Hepatocyte (in vitro differentiated cells): ENCODE measurements at regions not wholly inside any gene's neighbourhood (a gene's known extent, or its start where the extent isn't known, plus 50 kb on each side); places are given as distances from the start of the nearest gene placed in this dataset.

ENCODE experiments used
- DNase-seq: peaks from one replicate; pipeline ENCODE4 v3.0.0-alpha.2; 2016; ENCODE audit warnings: low spot score
- H2AFZ ChIP-seq: fragments of 200-600 bp; sonication (generic); 2 replicates; pipeline ENCODE4 v1.6.0; 2016; ENCODE audit warnings: antibody characterized with exemption, mild to moderate bottlenecking
- H3K27ac ChIP-seq: fragments of 200-600 bp; sonication (generic); 2 replicates; pipeline ENCODE4 v1.5.1; 2016; ENCODE audit warnings: mild to moderate bottlenecking
- H3K27me3 ChIP-seq: fragments of 200-600 bp; sonication (generic); 2 replicates; pipeline ENCODE4 v1.6.1; 2016
- H3K36me3 ChIP-seq: fragments of 200-600 bp; sonication (generic); replicated peaks from 2 replicates; pipeline ENCODE4 v1.5.1; 2016; ENCODE audit warnings: low read depth; ENCODE audit not compliant: insufficient read depth
- H3K4me1 ChIP-seq: fragments of 200-600 bp; sonication (generic); 2 replicates; pipeline ENCODE4 v1.5.1; 2016; ENCODE audit warnings: mild to moderate bottlenecking, moderate library complexity; ENCODE audit not compliant: insufficient read depth
- H3K4me2 ChIP-seq: fragments of 200-600 bp; sonication (generic); 2 replicates; pipeline ENCODE4 v1.6.0; 2016
- H3K4me3 ChIP-seq: fragments of 200-600 bp; sonication (generic); 2 replicates; pipeline ENCODE4 v1.5.1; 2016; ENCODE audit warnings: mild to moderate bottlenecking
- H3K79me2 ChIP-seq: fragments of 200-600 bp; sonication (generic); 2 replicates; pipeline ENCODE4 v1.6.0; 2017; ENCODE audit warnings: mild to moderate bottlenecking
- H3K9me2 ChIP-seq: fragments of 200-600 bp; sonication (generic); replicated peaks from 2 replicates; pipeline ENCODE4 v1.6.0; 2017; ENCODE audit warnings: mild to moderate bottlenecking; ENCODE audit not compliant: insufficient read depth
- H3K9me3 ChIP-seq: fragments of 200-600 bp; sonication (generic); 2 replicates; pipeline ENCODE4 v1.5.1; 2016; ENCODE audit warnings: low read depth, mild to moderate bottlenecking
- H4K20me1 ChIP-seq: fragments of 200-600 bp; sonication (generic); 2 replicates; pipeline ENCODE4 v1.6.0; 2016; ENCODE audit warnings: mild to moderate bottlenecking; ENCODE audit not compliant: insufficient read depth, poor library complexity, severe bottlenecking
- EZH2 ChIP-seq: fragments of 200-600 bp; sonication (generic); IDR thresholded peaks from 2 replicates; pipeline ENCODE4 v1.6.1; 2016; ENCODE audit warnings: antibody characterized with exemption, mild to moderate bottlenecking, borderline replicate concordance
- EZH2phosphoT487 ChIP-seq: fragments of 200-600 bp; sonication (generic); IDR thresholded peaks from one replicate; pipeline ENCODE4 v1.6.1; 2018; ENCODE audit warnings: antibody characterized with exemption, mild to moderate bottlenecking, low read depth, moderate library complexity; ENCODE audit not compliant: unreplicated experiment, severe bottlenecking
- WGBS: methylation state at CpG from one replicate; pipeline ENCODE4 v1.1.6; 2016; ENCODE audit warnings: low lambda C conversion rate; ENCODE audit errors: missing lambda C conversion rate; 5-methylcytosine and 5-hydroxymethylcytosine counted together
- TF ChIP-seq, protein P1 (sequence below): fragments of 200-600 bp; sonication (generic); IDR thresholded peaks from 2 replicates; pipeline ENCODE4 v1.5.1; 2016; ENCODE audit warnings: antibody characterized with exemption, mild to moderate bottlenecking; ENCODE audit not compliant: poor library complexity

GRCh38 chr5:3209918-3210317 is 385.7 kb upstream of the IRX1 start:
- Histone ChIP-seq H3K27ac (no peak overlapping the region), H3K36me3 (no peaks in the 10 kb centered on the region), H3K79me2 (no peaks in the 10 kb centered on the region), H3K9me2 (no peaks in the 10 kb centered on the region), H3K27me3 (no peaks in the 10 kb centered on the region), H3K9me3 (no peaks in the 10 kb centered on the region), H3K4me2 (no peak overlapping the region), H2AFZ (no peak overlapping the region), H3K4me1 (no peaks in the 10 kb centered on the region), H4K20me1 (no peaks in the 10 kb centered on the region), H3K4me3 (no peak overlapping the region)
- WGBS = 81% methylated on average over 5 of the region's 5 CpGs
- no peak for DNase-seq
- TF ChIP-seq, protein P1, sequence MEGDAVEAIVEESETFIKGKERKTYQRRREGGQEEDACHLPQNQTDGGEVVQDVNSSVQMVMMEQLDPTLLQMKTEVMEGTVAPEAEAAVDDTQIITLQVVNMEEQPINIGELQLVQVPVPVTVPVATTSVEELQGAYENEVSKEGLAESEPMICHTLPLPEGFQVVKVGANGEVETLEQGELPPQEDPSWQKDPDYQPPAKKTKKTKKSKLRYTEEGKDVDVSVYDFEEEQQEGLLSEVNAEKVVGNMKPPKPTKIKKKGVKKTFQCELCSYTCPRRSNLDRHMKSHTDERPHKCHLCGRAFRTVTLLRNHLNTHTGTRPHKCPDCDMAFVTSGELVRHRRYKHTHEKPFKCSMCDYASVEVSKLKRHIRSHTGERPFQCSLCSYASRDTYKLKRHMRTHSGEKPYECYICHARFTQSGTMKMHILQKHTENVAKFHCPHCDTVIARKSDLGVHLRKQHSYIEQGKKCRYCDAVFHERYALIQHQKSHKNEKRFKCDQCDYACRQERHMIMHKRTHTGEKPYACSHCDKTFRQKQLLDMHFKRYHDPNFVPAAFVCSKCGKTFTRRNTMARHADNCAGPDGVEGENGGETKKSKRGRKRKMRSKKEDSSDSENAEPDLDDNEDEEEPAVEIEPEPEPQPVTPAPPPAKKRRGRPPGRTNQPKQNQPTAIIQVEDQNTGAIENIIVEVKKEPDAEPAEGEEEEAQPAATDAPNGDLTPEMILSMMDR = no peak
- TF ChIP-seq EZH2phosphoT487 (no peak), EZH2 (no peak)

DNA sequence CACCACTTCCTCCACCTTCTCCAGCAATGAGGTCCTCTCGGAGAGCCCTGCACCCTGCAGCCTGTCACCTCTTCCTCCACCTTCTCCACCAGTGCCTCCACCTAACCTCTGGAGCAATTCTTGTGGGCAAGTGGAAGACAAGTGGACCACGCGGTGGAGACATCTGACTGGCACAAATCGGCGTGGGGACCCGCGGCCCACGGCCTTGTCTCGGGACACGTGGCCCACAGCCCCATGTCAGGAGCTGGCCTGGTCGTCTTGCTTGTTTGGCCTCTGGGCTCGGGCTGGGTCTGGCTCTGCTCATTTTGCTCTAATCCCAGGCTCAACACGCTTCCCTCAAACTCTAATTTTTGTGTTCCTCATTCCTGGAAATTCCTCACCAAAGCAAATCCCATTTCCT is 393.1 kb upstream of the IRX1 start:
- Histone ChIP-seq H3K4me3 (no peak overlapping the region), H3K4me1 (no peaks in the 10 kb centered on the region), H3K27ac (no peak overlapping the region), H4K20me1 (no peaks in the 10 kb centered on the region), H3K4me2 (no peak overlapping the region), H3K9me2 (no peaks in the 10 kb centered on the region), H3K36me3 (no peaks in the 10 kb centered on the region), H3K27me3 (peaks cover 19% of the 10 kb centered on the region), H3K79me2 (no peaks in the 10 kb centered on the region), H3K9me3 (no peaks in the 10 kb centered on the region), H2AFZ (no peak overlapping the region)
- 94% methylated on average over 13 of the region's 13 CpGs for WGBS
- DNase-seq = no peak
- TF ChIP-seq, protein P1 = no peak
- TF ChIP-seq EZH2 (no peak), EZH2phosphoT487 (no peak)

DNA sequence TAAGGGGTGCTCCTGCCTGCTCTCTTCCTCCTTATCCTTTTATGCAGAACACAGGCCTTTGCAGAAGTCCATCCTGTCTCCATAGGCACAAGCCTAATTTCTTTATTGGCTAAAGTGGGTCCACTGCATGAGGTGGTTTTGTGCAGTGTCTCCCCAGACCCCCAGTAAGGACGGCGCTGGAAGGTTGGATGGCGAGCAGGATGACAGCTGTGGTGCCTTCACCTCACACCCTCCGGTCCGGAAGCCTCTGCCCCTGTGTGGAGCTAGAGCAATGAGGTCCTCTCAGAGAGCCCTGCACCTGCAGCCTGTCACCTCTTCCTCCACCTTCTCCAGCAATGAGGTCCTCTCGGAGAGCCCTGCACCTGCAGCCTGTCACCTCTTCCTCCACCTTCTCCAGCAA is 393.7 kb upstream of the IRX1 start:
- TF ChIP-seq, protein P1 = no peak
- no peak for TF ChIP-seq EZH2
- TF ChIP-seq EZH2phosphoT487 = no peak
- Histone ChIP-seq H3K4me3 (no peak overlapping the region), H4K20me1 (no peaks in the 10 kb centered on the region), H3K9me3 (no peaks in the 10 kb centered on the region), H3K79me2 (no peaks in the 10 kb centered on the region), H3K4me2 (no peak overlapping the region), H2AFZ (no peak overlapping the region), H3K4me1 (no peaks in the 10 kb centered on the region), H3K36me3 (no peaks in the 10 kb centered on the region), H3K27me3 (peaks cover 25% of the 10 kb centered on the region), H3K27ac (no peak overlapping the region), H3K9me2 (no peaks in the 10 kb centered on the region)
- 97% methylated on average over 6 of the region's 6 CpGs for WGBS
- DNase-seq = no peak

- no peak overlapping the region for H3K4me2 ChIP-seq
- H3K27ac ChIP-seq = no peak overlapping the region
- H3K9me3 ChIP-seq = no peaks in the 10 kb centered on the region
- H3K4me1 ChIP-seq = no peaks in the 10 kb centered on the region
- H3K4me3 ChIP-seq = no peak overlapping the region
- H3K9me2 ChIP-seq = no peaks in the 10 kb centered on the region
- H3K79me2 ChIP-seq = no peaks in the 10 kb centered on the region
- no peaks in the 10 kb centered on the region for H3K36me3 ChIP-seq
- H2AFZ ChIP-seq = no peak overlapping the region
- TF ChIP-seq EZH2phosphoT487 = no peak
- TF ChIP-seq EZH2 = no peak
- DNase-seq = no peak
- no peaks in the 10 kb centered on the region for H4K20me1 ChIP-seq
- peaks cover 34% of the 10 kb centered on the region for H3K27me3 ChIP-seq
- 82% methylated on average over 8 of the region's 8 CpGs for WGBS
Observed at GRCh38 chr5:3201121-3201520, 394.5 kb upstream of the IRX1 start.
